NT2/D1 (cell line): ENCODE measurements at regions not wholly inside any gene's neighbourhood (a gene's known extent, or its start where the extent isn't known, plus 50 kb on each side); places are given as distances from the start of the nearest gene placed in this dataset.

Experiments
- SUZ12 ChIP-seq: IDR thresholded peaks from 2 replicates; pipeline ENCODE4 v1.6.1; 2011; ENCODE audit not compliant: insufficient read length, insufficient read depth; ENCODE audit errors: extremely low read depth
- ZNF274 ChIP-seq: IDR thresholded peaks from 2 replicates; pipeline ENCODE4 v1.6.1; 2011; ENCODE audit warnings: mild to moderate bottlenecking, low read depth, low read length

GRCh38 chr3:154615471-154615870 is 185.5 kb upstream of the GPR149 start:
- no peak for TF ChIP-seq ZNF274
- no peak for TF ChIP-seq SUZ12
